ENCODE measurements at regions not wholly inside any gene's neighbourhood (a gene's known extent, or its start where the extent isn't known, plus 50 kb on each side); places are given as distances from the start of the nearest gene placed in this dataset.

- Mint-ChIP-seq H3K27ac (peak overlapping the region; percentile 12), H3K4me1 (peaks cover 50% of the 10 kb centered on the region), H3K4me3 (no peak overlapping the region), H3K27me3 (ENCODE audit: insufficient read depth) (no peaks in the 10 kb centered on the region), H3K36me3 (ENCODE audit: low read depth) (no peaks in the 10 kb centered on the region), H3K9me3 (no peaks in the 10 kb centered on the region)
- Histone ChIP-seq H3K27ac (ENCODE audit: low read depth, low read length) (no peak overlapping the region), H3K4me3 (ENCODE audit: low read length) (no peak overlapping the region), H3K27me3 (ENCODE audit: control insufficient read depth, insufficient read depth, low read length, poor library complexity, severe bottlenecking) (no peaks in the 10 kb centered on the region), H3K9me3 (ENCODE audit: control insufficient read depth, low read length) (no peaks in the 10 kb centered on the region), H3K4me1 (ENCODE audit: control insufficient read depth, insufficient read depth, low read length) (peaks cover 3% of the 10 kb centered on the region), H3K36me3 (ENCODE audit: control insufficient read depth, insufficient read depth, low read length) (no peaks in the 10 kb centered on the region), H3K9ac (ENCODE audit: extremely low read depth, low read length, poor library complexity, severe bottlenecking) (no peak overlapping the region)
- 100% methylated on average over 1 to 2 of the region's 2 CpGs for WGBS, 2 experiments (ENCODE audit: insufficient coverage in 1 of 2, insufficient read length in 1 of 2)
- TF ChIP-seq, protein P1, sequence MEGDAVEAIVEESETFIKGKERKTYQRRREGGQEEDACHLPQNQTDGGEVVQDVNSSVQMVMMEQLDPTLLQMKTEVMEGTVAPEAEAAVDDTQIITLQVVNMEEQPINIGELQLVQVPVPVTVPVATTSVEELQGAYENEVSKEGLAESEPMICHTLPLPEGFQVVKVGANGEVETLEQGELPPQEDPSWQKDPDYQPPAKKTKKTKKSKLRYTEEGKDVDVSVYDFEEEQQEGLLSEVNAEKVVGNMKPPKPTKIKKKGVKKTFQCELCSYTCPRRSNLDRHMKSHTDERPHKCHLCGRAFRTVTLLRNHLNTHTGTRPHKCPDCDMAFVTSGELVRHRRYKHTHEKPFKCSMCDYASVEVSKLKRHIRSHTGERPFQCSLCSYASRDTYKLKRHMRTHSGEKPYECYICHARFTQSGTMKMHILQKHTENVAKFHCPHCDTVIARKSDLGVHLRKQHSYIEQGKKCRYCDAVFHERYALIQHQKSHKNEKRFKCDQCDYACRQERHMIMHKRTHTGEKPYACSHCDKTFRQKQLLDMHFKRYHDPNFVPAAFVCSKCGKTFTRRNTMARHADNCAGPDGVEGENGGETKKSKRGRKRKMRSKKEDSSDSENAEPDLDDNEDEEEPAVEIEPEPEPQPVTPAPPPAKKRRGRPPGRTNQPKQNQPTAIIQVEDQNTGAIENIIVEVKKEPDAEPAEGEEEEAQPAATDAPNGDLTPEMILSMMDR (conservative IDR thresholded peaks at IDR 0.05), result no peak
- peak; percentile 33 for DNase-seq
Measured at GRCh38 chr14:94702629-94703028, 67.3 kb downstream of the GSC start.

GRCh38 chr14:94701861-94702370 lies 68.0 kb downstream of the GSC start:
- Mint-ChIP-seq H3K36me3 (ENCODE audit: low read depth) (no peaks in the 10 kb centered on the region), H3K27ac (peak overlapping the region; percentile 87), H3K9me3 (no peaks in the 10 kb centered on the region), H3K27me3 (ENCODE audit: insufficient read depth) (no peaks in the 10 kb centered on the region), H3K4me1 (peaks cover 43% of the 10 kb centered on the region), H3K4me3 (no peak overlapping the region)
- peaks cover 3% of the 10 kb centered on the region for H3K4me1 ChIP-seq (ENCODE audit: control insufficient read depth, insufficient read depth, low read length)
- no peak overlapping the region for H3K9ac ChIP-seq (ENCODE audit: extremely low read depth, low read length, poor library complexity, severe bottlenecking)
- H3K9me3 ChIP-seq (ENCODE audit: control insufficient read depth, low read length), result no peaks in the 10 kb centered on the region
- no peak overlapping the region for H3K27ac ChIP-seq (ENCODE audit: low read depth, low read length)
- TF ChIP-seq, protein P1 (conservative IDR thresholded peaks at IDR 0.05), result no peak
- no peaks in the 10 kb centered on the region for H3K36me3 ChIP-seq (ENCODE audit: control insufficient read depth, insufficient read depth, low read length)
- peak; percentile 50 for DNase-seq
- H3K4me3 ChIP-seq (ENCODE audit: low read length), result no peak overlapping the region
- 88% methylated on average over 2 of the region's 3 CpGs for WGBS, 2 experiments (ENCODE audit: insufficient coverage in 1 of 2, insufficient read length in 1 of 2)
- H3K27me3 ChIP-seq (ENCODE audit: control insufficient read depth, insufficient read depth, low read length, poor library complexity, severe bottlenecking), result no peaks in the 10 kb centered on the region

DNA sequence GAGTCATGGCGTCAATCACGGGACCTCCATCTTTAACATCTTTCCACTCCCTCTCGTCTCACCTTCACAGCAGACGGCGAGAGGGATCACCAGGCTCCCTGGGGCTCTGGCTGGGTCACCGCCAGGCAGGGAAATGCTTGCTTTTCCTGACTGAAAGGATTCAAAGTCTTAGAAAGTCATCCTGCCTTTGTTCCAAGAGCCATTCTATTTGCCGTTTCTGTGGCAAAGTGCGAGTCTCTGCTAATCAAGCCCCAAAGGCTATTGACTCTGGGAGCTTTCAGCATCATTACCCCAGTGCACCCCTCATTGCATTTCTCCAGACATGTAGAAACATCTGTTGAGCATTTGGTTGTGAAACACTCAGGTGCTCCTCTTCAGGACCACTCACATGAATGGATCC lies 69.6 kb downstream of the GSC start:
- DNase-seq, result peak; percentile 52
- H3K4me1 Mint-ChIP-seq, result peaks cover 37% of the 10 kb centered on the region
- 76 to 90% methylated on average over 8 of the region's 8 CpGs for WGBS, 2 experiments (ENCODE audit: insufficient coverage in 1 of 2, insufficient read length in 1 of 2)
- Histone ChIP-seq H3K27ac (ENCODE audit: low read depth, low read length) (no peak overlapping the region), H3K4me3 (ENCODE audit: low read length) (no peak overlapping the region), H3K9ac (ENCODE audit: extremely low read depth, low read length, poor library complexity, severe bottlenecking) (no peak overlapping the region), H3K27me3 (ENCODE audit: control insufficient read depth, insufficient read depth, low read length, poor library complexity, severe bottlenecking) (no peaks in the 10 kb centered on the region), H3K9me3 (ENCODE audit: control insufficient read depth, low read length) (no peaks in the 10 kb centered on the region), H3K4me1 (ENCODE audit: control insufficient read depth, insufficient read depth, low read length) (peaks cover 3% of the 10 kb centered on the region), H3K36me3 (ENCODE audit: control insufficient read depth, insufficient read depth, low read length) (no peaks in the 10 kb centered on the region)
- TF ChIP-seq, protein P1 (conservative IDR thresholded peaks at IDR 0.05), result no peak
- no peaks in the 10 kb centered on the region for H3K36me3 Mint-ChIP-seq (ENCODE audit: low read depth)
- H3K4me3 Mint-ChIP-seq, result no peak overlapping the region
- H3K27ac Mint-ChIP-seq, result no peak overlapping the region
- no peaks in the 10 kb centered on the region for H3K9me3 Mint-ChIP-seq
- no peaks in the 10 kb centered on the region for H3K27me3 Mint-ChIP-seq (ENCODE audit: insufficient read depth)

Data from endodermal cell (in vitro differentiated cells).